HG02610 (cell line): ENCODE measurements at regions not wholly inside any gene's neighbourhood (a gene's known extent, or its start where the extent isn't known, plus 50 kb on each side); places are given as distances from the start of the nearest gene placed in this dataset.
"Not testable (repeated sequence)": the region's sequence is repeated elsewhere in the genome, so short reads cannot be mapped to it uniquely, and the experiment has no call there.

Source experiments
- ATAC-seq: cut with Tn5 transposase; IDR thresholded peaks from one replicate; pipeline ENCODE4 v1.9.1; 2021; ENCODE audit warnings: mild to moderate bottlenecking, moderate library complexity; ENCODE audit not compliant: unreplicated experiment

DNA sequence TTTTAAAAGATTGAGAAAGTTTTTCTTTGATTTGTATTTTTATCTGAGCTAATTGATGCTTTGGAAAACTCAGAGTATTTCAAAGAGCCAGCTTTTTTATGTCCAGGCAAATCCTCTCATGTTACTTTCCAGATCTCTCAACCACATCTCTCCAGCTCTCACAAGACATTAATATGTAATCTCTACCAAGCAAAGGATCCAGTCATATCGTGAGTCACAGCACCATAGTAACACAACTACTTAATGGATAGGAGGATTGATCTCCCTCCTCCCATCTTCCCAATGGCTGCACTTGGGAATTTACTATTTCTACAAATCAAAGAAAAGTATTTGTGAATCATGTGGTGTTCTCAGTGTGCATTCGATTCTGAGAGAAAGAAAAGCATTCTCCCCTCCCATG, 63.3 kb downstream of the POU4F1 start:
- no peak for ATAC-seq

DNA sequence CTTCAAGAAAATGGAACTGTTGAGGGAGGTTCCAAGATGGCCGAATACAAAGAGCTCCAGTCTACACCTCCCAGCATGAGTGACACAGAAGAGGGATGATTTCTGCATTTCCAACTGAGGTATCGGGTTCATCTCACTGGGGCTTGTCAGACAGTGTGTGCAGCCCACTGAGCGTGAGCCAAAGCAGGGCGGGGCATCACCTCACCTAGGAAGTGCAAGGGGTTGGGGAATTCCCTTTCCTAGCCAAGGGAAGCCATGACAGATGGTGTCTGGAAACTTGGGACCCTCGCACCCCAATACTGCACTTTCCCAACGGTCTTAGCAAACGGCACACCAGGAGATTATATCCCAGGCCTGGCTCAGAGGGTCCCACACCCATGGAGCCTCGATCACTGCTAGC, 77.3 kb downstream of the POU4F1 start:
- ATAC-seq, result not testable (repeated sequence)

DNA sequence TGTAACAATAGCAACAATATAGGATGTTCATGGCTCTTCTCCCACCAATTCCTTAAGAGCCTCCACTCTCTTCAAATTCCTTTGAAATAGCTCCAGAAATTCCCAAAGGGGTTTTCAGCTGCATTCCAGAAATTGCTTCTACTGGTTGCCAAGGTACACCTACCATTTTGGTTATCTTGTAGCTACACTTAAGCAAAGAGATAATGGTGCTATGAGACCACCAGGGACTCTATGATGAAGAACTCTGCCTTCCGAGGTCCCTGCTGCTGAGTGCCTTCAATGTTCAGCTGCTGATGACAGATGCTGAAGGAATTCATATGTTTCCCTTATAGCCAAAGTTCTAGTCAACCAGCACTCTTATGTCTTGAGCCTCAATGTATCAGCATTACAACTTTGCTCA, 78.4 kb downstream of the POU4F1 start:
- no peak for ATAC-seq

DNA sequence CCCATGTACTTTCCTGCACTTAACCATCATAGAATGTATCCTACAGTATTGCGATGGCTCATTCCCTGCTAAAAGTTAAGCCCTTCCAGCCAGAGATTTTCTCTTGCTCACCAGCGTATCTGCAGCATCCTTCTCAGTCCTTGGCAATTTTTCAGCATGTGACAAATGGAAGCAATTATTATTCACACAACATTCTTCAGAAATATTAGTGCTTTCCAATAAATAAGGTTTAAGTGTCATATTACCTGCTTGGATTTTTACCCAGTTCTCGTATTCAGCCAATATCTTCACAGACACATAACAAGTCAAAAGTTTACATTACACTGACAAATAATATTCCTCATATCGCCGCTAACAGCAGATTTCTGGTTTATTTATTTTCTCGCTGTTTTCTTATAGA, 82.3 kb downstream of the POU4F1 start:
- no peak for ATAC-seq

DNA sequence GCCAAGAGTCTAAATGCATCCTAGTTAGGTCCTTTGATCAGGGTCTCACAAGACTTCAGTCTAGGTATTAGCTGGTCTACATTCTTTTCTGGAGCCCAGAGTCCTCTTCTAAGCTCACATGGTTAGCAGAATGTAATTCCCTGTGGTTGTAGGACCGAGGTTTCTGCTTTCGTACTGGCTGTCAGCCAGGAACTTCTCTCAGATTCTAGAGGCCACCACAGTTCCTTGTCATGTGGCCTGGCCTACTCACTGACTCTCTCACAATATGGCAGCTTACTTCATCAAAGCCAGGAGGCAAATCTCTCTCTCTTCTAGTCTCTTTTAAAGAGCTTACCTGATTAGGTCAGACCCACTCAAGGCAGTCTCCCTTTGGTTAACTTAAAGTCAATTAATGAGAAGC, 82.9 kb downstream of the POU4F1 start:
- no peak for ATAC-seq

DNA sequence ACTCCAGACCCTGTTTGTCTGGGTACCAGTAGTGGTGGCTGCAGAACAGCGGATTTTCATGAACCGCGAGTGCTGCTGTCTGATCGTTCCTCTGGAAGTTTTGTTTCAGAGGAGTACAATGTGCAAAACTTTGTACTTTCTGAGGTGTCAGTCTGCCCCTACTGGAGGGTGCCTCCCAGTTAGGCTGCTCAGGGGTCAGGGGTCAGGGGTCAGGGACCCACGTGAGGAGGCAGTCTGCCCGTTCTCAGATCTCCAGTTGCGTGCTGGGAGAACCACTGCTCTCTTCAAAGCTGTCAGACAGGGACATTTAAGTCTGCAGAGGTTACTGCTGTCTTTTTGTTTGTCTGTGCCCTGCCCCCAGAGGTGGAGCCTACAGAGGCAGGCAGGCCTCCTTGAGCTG, 84.9 kb downstream of the POU4F1 start:
- not testable (repeated sequence) for ATAC-seq

DNA sequence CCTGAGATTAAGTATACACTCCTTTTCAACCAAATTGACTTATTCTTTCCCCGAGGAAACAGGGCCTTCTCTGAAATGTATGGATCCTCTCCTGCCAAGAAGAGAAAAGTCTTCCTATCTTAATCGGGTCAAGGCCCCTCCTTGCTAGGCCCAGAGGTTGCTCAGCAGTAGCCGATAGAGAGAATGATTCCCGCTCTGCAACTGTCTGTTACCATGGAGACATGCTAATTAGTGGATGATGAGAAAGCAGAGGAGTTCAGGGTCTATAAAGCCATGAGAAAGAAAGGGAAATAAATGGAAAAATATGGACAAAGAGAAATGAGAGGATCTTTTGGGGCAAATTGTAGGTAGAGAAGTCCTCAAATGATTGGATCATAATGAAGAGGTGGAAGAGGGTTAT, 103.5 kb downstream of the POU4F1 start:
- no peak for ATAC-seq

DNA sequence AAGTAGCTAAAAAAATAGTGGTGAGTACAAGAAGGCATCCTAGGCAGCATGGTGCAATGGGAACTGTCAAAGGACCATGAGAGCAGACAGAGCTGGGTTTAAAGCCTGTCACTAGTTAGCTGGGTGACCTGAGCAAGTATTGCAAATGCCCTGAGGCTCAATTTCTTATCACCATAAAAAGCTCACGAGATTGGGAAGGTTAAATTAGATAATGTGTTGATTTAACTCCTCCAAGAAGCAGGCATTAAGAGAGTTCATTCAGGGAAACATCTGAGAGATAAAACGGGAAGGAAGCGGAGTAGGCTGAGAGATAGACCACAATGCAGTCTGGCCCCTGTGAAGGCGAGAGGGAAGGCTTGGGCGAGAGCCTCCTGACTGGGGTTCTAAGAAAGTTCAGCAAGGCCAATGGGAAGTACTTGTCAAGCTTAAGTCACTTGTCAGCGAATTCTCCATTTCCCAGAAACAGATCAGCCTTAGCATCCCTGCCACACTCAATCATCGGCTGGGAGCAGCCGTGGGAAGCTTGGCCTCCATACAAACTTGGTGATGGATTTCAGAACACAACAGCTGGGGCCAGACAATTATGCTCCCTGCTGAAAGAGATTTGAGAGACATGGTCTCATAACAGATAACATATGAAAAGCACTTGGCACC, 105.5 kb downstream of the POU4F1 start:
- no peak for ATAC-seq

DNA sequence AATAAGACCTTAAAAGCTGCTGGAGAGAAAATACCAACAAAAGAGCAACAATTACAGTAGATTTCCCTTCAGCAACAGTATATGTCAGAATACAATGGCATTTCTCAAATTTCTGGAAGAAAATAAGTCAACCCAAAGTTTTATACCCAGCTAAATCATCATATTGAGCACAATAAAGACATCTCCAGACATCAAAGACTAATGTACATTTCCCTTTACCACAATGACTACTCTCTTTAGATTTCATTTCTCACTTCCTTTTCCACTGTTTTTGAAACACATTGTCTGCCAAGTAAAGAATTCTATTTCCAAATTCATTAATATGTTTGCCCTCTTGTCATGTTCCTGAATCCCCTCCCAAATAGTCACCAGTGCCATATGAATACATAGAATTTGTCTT, 111.4 kb downstream of the POU4F1 start:
- no peak for ATAC-seq

DNA sequence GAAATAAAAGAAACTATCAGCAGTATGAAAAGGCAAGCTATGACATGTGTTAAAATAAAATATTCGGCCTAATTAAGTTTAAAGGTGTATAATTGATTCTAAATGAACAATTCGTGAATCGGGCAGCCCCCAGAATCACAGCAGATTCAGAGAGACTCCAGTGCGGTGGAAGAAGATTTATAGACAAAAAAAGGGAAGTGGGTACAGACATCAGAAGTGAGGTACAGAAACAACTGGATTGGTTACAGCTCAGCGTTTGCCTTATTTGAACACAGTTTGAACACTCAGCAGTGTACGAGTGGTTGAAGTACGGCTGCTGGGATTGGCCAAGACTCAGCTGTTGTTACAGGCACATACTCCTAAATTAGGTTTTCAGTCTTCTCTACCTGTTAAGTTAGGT, 113.1 kb downstream of the POU4F1 start:
- ATAC-seq, result not testable (repeated sequence)

DNA sequence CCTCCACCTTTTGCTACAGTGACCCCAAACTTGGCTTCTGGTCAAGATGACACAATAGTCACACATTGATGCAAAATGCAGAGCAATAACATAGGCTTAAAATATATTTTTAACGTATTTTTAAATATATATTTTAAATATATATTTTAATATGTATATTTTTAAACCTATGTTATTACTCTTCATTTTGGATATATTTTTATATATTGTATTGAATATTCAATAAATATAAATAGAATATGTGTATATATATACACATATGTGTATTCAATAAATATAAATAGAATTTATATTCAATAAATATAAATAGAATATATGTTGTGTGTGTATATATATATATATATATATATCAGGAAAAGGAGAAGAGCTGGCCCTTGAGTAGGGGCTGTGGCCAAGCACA, 115.6 kb downstream of the POU4F1 start:
- no peak for ATAC-seq

DNA sequence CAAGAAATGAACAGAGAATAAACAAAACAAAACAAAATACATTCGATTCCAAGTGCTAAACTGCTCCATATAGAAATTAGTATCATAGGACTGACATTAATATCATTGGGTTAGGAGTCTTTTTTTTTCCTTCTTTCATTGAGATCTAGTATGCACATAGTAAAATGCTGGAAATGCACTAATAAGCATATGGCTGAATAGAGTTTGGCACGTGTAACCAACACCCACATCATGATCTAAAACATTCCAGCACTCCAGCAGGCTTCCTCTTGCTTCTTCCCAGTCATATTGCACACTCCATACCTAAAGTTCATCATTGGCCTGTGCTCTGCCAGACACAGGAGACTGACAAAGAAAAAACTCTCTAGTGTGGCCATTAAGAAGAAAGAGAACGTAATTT, 117.5 kb downstream of the POU4F1 start:
- no peak for ATAC-seq

DNA sequence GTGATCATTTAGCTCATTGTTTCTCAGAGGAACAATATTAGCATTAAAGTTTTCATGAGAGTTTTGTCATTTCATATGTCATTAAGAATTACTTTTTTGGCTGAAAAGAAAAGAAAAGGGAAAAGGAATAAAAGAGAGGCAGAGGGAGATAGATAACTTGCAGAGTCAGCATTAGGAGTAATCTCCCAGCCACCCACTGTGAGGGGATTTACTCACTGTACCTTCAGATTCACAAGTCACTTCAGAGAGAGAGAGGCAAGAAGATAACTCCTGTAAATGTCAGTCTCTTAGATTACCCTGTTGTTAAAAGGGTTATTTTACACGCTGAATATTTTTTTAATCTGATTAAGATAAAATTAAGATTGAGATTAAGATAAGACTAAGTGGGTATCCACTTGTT, 125.2 kb downstream of the POU4F1 start:
- no peak for ATAC-seq

DNA sequence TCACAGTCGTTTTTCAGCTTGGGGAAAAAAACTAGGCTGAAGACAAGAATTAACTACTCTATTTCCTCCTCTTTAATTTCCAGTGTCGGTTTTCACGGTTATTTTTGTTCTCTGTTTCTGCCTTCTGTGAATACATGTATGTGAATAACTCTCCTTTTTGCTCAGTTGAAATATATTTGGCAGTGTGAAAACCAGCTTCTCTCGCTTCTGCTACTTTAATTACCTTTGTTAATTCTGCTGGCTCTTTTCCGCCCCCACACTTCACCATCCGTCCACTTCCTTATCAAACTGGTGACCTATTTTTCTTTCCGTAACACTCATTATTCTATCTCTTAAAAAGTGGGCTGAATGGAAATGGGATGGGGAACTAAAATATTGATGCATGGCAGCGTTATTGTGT, 126.4 kb downstream of the POU4F1 start:
- ATAC-seq, result no peak

DNA sequence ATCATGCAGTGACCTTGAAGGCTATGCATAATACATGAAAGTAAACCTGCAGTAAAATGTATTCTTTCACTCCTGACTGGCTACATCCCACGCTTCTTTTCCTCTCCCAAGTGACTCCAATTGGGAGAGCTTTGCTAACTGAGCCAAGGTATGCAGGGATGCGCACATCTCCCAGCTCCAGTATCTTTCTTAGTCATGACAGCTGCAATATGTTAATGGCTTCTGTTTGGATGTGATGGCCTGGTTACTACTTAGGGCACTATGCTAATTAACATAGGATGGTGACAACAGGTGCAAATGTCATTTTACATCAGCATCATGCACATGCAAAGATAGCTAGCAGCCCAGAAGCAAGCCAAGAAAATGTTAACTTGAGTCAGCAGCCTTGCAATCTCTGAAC, 134.7 kb downstream of the POU4F1 start:
- ATAC-seq, result no peak

DNA sequence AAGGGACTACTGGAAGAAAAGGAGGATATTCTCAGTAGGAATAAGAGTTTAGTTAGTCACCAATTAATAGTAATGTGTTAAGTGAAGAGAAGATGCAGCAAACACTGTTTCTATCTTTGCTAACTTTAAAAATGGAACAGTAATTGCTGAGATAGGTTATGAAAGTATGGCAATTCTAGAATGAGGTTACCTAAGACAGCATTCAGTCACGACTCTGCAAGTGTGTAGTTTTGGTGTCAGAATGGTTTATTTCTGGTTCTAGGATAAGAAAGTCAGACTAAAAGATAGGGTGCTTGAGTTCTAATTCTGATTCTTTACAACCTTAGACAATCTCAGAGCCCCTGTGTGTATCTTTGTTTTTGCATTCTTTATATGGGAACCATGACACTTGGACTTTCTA, 138.1 kb downstream of the POU4F1 start:
- ATAC-seq, result no peak

DNA sequence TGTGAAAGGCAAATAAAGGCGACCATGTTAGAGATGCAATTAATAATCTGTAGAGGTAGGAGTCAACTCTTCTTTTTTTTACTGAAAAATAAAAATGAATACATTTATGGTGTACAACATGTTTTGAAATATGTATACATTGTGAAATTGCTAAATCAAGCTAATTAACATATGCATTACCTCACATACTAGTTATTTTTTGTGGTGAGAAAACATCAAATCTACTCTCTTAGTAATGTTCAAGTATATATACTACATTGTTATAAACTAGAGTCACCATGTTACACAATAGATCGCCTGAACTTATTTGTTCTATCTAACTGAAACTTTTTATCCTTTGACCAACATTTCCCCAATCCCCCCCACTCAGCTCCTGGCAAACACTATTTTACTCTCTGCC, 143.2 kb downstream of the POU4F1 start:
- no peak for ATAC-seq

DNA sequence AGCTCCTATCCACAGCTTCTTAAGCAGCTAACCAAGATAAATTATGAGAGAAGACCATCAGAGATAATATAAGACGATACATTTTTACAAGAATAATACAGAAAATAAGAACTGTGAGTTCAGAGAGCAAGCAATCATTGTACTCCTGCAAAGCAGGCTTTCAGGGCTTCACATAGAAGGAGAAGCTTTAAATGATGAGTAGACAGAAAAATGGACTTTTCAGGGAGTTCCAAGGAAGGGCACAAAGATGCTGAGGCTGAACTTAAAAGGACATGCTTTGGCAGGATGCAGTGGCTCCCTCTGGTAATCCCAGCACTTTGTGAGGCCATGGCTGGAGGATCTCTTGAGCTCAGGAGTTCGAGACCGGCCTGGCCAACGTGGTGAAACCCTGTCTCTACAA, 159.5 kb downstream of the POU4F1 start:
- no peak for ATAC-seq

DNA sequence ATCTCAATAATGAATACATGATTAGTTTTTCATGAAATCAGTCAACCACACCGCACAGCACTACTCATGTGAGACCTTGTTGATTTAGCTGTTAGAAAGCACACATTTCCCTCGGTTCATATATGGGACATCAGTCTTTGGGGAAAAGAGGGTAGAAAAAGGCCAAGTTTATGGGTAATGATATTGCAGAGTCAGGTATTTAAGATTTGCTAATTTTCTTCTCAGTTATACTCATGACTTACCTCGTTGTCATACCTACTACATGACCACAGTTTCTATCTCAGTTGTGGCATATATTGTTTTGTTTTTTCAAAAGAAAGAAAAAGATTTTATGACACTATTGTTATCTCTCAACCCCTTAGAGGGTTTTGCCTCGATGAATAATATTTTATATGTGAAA, 165.6 kb downstream of the POU4F1 start:
- ATAC-seq, result no peak

DNA sequence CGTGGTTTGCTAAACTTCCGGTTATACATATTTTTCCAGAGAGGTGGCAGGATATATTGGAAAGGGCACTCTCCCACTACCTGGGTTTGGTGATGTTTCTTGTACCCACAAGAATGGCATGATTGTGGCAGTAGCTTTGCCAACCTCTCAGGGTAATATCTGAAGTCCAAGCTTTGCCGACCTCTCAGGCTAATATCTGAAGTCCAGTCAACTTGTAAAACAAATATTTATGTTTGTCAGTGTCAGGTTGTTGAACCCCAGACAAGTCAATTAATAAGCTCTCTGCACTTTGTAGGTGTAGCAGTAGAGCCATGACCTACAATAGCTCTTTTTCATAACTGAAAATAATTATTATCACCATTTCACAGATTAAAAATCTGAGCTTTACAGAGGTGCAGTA, 167.0 kb downstream of the POU4F1 start:
- no peak for ATAC-seq

DNA sequence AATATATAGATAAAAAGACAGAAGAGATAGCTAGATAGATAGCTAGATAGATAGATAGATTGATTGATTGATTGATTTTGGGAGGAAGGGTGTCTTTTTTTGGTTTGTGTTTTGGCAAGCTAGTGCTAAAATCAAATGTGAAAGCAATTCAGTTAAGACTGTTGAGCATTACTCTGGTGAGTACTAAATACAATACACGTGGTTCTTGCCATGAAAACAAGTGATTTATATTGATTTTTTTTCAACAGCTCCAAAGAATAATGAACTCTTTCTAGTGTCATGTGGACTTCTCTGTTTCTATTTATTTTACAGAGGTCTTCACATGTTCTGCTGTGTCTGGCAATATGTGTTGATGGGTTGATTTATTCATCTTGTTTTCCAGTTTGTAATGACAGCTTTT, 172.0 kb downstream of the POU4F1 start:
- ATAC-seq, result no peak

DNA sequence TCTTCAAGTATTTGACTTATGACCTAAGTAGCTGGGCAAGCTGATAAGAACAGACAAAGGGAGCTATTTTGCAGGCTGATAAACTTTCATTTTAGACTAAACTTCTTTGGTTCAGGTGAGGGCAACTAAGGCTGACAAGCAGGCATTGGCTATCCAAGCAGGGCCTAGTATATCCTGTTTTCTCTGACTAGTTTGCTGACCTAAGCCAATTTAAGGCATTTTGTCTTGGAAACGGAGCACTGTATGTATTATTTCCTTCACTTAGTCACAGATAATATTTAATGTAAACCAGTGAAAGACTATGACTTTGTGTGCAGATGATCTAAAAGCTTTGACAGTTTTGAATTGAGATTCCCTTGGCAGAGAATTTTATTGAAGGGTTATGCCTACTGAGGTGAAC, 172.5 kb downstream of the POU4F1 start:
- ATAC-seq, result no peak

DNA sequence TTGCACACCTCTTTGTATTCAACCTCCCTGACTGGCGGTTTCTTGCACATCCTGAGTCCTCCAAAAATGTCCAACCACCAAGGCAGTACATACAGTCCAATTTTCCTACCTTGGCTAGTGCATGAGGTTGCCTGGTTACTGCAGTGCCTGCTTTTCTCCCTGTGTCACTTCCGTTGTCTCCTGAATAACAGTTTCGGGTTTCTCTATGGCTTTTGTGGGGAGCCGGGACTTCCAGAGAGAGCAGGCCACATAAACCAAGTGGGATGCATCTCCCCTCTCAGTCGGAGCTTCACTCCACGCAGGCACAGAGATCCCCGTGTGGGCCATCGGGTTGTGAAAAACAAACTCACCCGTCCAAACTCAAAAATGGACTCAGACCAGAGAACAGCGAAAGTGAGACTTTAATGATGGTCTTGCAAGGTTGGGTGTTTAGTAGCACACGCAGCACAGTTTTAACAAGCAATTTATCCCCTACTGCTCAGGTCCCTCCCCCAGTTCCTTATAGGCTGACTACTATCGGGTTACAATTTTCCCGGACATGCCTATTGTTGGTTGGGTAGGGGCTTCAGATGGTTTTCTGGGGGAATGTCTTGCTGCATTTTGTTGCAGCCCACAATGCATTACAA, 173.1 kb downstream of the POU4F1 start:
- no peak for ATAC-seq
